GM18505 (cell line): ENCODE measurements at regions not wholly inside any gene's neighbourhood (a gene's known extent, or its start where the extent isn't known, plus 50 kb on each side); places are given as distances from the start of the nearest gene placed in this dataset.

Experiments
- ATAC-seq: cut with Tn5 transposase; IDR thresholded peaks from one replicate; pipeline ENCODE4 v1.9.1; 2021; ENCODE audit not compliant: unreplicated experiment
- POLR2A ChIP-seq: IDR thresholded peaks from 4 replicates; pipeline ENCODE4 v1.6.1; 2011; ENCODE audit warnings: borderline replicate concordance; ENCODE audit not compliant: insufficient read depth, insufficient read length; ENCODE audit errors: extremely low read depth

DNA sequence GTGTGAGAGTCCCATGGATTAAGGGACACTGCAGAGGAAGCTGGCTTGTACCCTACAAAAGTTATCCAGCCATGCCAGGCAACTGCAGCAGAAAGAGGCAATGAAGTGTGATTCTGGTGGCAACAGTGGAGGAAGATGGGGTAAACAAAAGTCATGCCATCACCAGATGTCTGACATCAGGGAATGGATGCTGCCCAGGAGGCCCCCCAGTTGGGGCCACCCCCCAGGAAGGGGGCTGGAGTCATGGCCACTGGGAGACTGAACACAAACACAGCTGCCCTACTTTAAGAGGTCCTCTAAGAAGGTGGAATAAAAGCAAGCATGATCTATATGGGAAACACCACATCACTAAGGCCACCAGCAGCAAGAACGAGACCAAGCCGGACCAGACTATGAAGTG is 235.3 kb downstream of the KLF12 start:
- no peak for TF ChIP-seq POLR2A
- ATAC-seq = no peak

DNA sequence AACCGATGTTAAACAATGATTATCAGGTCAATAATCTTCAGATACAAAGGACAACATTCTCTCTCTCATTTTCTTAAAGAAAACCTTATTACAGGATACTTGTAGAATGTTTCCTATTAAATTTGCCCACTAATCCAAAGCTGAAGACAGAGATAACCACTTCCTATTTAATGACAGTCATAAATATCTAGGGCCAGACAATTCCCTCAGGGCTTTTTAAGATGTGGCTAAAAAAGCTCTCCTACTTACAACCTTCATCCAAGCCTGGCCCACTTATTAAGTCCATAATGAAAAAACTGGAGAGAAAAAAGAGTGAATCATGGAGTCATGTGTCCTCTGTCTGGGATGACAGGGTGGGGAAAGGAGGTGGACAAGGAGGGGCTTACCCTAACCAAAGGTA is 235.9 kb downstream of the KLF12 start:
- TF ChIP-seq POLR2A = no peak
- no peak for ATAC-seq

DNA sequence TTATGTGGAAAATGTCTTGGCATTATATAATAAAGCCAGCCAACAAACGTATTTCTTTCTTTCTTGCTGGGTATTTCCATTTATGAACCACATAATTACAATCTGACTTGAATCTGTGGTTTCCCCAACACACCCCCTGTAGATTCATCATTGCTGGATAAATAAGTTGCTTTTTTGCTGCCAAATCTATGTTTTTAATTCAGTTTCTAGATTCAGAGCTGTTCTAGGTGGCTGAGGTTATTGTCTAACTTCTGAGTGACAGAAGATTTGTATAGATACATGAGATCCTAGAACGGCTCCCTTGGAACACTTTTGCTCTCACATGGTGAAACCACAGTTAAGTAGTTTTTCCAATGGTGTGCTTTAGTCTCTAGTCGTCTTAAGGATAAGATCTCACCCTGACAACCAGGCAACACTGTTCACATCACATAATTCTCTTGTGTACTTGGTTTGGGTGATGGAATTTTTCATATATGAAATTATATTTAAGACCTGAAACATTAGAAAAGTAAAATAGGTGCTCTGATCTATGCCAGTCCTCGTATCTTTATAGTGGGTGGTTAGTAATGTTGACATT is 239.1 kb downstream of the KLF12 start:
- no peak for TF ChIP-seq POLR2A

DNA sequence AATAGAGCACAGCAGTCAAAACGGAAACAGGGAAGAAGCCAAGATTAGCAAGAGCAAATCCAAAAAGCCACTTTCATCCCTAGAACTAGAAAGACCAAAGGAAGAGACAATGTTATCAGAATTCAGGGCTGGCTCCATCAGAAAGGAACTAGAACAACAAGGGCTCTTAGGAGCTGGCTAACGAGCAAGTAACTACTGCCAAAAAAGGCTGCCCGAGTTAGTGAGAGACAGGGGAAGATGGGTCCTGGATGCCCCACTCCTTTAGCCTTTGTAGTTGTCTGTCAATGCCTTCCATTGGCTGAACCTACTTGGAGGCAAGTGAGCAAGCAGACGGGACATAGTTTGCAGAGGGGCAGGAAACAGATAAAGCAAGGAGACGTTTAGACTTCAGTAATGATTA is 240.4 kb downstream of the KLF12 start:
- no peak for ATAC-seq
- TF ChIP-seq POLR2A = no peak

More for the DNA sequence above, 239.1 kb downstream of the KLF12 start:
- ATAC-seq = no peak

DNA sequence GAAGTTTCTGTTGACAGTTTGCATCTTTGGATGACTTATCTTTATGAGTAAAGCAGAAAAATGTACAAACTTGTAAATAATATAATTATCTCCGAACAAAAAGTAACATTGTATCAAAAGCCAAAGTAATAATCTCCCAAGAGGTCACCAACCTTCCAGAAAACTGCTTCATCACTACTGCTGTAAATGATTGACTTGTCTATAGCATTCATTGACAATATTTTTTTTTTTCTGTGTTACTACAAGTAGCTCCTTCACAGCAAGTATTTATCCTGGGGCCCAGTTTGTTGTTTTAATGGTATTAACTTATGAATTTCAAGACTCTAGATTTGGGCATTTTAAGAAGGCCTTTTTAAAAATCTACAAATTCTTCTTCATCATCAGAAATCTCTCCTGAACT is 242.4 kb downstream of the KLF12 start:
- no peak for TF ChIP-seq POLR2A
- ATAC-seq = no peak

DNA sequence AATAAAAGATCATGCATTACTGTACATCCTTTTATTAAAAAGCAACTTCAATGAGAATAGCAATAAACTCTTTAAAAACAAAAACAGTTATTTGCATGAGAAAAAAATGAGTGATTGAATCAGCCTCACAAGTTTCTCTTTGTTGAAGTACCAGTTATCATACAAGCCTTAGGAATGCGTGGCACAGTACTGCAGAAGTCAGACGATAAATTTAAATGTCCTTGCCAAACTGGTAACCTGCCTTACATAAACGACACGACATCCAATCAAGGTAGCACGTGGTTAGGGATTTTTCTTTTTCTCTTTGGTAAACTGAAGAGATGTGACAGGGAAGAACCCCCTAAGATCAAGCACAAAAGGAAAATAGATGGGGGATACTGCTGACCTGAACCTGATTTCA is 251.0 kb downstream of the KLF12 start:
- ATAC-seq = no peak
- no peak for TF ChIP-seq POLR2A

DNA sequence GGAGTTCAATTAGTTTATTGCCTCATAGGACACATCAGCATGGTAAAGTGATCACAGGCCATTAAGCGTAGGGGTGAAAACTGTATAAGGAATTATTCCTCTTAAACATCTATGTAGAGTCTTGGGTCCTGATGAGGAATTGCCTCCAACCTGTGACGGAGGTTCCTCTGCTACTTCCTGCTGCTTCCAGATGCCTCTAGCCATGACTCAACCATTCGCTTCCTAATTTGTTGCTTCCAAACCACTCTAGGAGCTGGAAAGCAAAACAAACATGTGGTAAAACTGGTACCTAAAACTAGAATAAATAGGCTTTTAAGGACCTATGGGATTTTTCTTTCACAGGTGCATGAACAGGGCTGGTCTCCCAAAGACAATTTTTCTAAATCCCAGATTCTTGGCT is 253.8 kb downstream of the KLF12 start:
- no peak for TF ChIP-seq POLR2A
- ATAC-seq = no peak

DNA sequence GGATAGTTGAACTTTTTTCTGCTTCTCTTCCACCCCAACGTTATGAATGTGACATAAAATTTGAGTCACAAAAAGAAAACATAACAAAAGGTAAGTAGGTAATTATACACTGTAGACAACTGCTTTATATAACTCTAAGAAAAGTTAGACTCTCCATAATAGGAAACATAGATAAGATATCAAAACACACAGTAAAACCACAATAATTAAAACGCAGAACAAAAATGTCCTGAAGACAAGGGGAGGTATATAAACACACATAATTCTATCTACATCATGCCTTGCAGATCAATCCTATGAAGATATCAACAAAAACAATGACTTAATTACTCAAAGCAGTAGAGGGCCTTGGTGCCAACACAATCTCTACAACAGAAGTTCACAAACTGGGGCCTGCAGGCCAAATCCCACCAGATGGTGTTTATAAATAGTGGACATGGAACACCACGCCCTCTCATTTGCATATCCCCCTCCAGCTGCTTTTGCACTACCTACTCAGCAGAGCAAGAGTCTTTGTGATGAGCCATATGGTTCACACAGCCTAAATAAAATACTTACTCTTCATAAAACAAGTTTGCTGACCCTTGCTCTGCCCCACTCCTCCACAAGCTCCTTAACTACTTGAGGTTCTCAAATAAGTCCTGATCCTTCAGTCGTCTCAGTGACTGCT is 254.7 kb downstream of the KLF12 start:
- ATAC-seq = no peak
- no peak for TF ChIP-seq POLR2A

DNA sequence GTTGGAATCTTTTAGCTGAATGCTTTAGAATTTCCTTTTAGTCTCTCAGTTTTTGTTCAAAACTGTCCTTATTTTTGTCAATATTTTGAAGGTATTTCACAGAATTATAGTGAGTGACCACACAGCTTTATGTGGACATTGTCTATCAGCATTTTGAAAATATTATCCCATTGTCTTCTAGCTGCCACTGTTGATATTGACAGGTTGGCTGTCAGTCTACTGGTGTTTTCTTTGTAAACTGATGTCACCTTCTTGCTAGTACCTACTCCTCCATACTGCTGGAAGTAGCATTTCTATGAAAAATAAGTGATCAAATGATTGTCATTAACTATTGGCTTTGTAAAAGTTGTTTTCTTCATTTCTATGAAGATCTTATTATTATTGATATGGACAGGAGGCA is 256.8 kb downstream of the KLF12 start:
- no peak for TF ChIP-seq POLR2A
- ATAC-seq = no peak

DNA sequence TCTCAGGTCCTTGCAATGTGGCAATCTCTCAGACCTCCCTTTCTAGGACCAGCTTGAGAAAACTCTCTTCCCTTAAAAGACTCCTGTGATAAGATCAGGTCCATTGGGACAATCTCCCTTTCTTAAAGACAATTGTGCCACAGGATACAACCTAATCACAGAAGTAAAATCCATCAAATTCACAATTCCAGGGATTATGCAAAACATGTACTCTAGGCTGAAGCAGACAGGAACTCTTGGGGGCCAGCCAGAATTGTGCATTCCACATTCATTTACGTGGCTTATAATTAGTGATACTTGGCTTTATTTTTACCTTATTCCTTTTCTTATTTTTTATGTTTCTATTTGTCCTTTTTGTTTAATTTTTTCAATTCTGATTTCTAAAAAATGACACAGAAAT is 257.9 kb downstream of the KLF12 start:
- ATAC-seq = no peak
- no peak for TF ChIP-seq POLR2A

DNA sequence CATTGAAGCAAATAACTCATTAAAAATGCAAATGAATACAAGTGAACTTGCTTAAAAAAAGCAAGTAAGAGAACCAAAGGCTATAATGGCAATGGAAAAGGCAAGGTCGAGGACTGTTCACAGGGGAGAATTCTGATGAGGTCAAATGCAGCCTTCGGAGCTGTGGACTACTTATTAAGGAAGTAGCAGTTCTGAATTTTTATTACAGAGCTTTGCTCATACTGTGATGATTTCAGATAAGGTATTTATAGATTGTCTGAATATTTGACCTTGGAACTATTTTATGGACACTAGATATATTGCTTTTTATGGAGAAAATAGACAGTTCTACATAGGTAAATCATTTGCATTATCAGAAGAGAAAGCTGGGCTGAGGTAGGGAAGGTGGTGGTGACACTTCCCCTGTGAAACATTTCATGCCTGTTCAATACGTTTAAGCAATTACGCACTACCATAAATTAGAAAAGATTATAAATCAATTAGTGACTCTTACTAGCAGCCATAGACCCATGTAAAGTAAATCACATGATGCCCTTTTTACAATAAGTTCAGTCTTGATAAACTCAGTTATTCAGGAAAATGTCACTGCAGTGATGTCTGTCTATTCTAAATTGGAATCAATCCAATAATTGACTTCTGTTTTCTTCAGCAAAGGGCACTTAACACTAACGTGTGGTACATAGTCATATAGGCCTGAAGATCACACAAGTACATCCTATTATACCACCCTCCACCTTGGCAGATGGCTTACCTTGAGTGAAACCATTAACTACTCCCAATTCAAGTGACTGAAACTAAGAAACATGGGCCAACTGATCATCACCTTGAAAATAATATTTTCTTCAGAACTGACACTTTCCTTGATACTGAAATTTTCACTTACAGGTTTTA is 260.0 kb downstream of the KLF12 start:
- TF ChIP-seq POLR2A = no peak
- no peak for ATAC-seq

DNA sequence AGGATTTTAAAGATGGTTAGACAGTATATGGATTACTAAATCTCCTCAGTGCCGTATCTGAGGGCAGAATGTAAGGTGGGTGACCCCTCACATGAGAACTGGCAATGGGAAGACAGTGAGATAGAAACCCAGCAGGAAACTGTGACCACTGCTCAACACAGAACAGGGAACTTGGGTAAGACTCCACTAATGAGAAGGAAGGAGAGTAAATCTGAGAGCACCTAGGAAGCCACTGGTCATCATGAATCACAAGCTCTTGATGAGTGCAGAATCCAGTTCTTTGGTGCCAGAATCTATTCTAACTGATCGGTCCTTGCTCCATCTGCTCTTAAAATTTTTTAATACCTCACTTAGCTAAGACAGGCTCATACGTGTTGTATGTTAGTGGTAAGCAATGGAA is 261.8 kb downstream of the KLF12 start:
- no peak for ATAC-seq
- TF ChIP-seq POLR2A = no peak

DNA sequence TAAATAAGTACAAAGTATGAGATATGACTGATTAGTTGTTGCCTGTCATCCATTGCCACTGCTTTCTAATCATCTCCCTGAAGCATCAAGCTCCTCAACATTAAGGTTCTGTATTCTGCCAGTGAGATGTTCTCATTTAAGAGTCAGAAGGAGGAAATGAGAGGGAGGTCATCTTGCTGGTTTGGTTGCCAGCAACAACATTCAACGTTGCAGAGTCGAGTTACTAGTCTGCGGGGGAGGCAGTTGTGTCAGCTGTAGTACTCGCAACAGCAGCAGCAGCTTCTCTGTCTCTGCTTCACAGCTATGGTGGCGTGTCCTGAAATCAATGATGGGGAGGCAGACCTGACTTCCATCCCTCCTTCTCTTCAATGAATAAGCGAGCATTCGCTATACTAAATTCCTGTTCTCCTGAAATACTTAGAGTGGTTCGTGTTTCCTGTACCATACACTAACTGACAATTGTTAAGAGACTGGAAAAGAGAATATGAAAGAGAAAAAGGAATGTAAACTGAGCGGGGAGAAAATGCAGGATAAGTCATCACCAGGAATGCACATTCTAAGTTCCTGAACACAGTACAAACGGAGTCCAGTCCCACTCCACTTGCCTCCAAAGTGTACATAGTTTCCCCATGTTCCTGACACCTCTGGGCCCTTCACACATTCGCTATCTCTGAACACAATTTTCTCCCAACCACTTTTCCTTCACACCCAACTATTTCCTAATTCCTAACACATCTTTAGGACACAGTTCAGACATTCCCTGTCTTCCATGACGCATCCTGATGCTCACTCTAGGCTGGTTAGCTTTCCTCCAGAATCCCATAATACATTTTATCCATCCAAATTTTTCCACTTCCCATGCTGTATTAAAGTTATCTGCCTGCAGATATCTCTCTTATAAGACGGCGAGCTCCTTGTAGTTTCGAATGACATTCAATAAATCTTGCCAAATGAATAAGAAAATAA is 263.0 kb downstream of the KLF12 start:
- no peak for TF ChIP-seq POLR2A
- no peak for ATAC-seq
